SIG-M5 treated with dmso at 0.1 percent for 504 hours (cell line): ENCODE measurements at regions not wholly inside any gene's neighbourhood (a gene's known extent, or its start where the extent isn't known, plus 50 kb on each side); places are given as distances from the start of the nearest gene placed in this dataset.

ENCODE experiments used
- DNase-seq: peaks from one replicate; lab custom pipeline; 2025; ENCODE audit not compliant: unreplicated experiment; lab: John Stamatoyannopoulos, UW

DNA sequence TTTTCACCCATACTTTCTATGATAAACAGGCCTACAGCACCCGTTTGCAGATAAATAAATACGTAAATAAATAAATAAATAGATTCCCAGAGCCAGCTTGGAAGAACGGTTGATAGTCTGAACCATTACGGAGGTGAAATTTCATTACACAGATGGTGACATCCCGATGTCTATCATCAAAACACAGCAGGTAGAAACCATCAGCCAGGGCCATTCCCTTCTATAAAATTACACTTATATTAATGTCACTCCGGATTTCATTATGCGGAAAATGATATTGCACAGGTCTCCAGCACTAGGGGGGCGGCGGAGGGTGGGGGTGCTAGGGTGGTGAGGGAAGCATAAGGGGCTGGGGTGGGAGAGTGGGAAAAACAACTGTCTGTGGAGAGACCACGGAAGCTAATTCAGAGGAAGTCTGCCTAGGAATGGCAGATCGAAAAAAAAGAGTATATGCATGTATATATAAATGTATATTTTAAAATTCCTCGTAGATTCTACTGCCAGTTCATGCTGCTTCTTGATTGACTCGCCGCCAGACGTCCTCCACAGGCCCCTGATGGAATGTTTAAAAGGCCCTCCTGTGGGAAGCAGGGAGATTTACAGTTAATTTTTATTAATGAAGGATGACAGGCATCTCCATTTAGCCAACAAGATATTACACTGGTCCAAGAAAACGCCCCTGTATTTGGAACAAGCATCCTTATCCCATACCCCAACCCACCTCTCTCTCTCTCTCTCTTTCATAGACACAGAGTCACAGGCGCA lies 1906.0 kb upstream of the PIK3C3 start:
- DNase-seq = no peak

- no peak for DNase-seq
Observed at GRCh38 chr18:40048253-40048652, 1906.8 kb upstream of the PIK3C3 start.

DNA sequence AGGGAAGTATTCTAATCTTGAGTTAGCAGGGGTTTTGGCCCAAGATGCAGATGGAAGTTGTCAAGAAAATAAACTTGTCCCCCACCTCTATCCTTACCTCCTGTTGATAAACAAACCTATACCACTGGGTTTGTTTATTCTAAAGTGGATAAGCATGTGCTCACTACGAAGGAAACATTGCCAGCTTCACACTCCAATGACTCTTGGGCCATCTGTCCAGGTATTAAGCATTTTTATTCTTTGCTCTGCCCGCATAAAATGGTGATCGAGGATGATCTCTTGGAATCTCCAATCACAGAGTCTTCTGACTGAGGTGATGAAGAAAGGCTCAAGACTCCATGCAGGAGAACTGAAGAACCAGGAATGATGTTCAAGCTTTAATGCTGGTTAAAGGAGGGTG lies 1908.4 kb upstream of the PIK3C3 start:
- no peak for DNase-seq

DNA sequence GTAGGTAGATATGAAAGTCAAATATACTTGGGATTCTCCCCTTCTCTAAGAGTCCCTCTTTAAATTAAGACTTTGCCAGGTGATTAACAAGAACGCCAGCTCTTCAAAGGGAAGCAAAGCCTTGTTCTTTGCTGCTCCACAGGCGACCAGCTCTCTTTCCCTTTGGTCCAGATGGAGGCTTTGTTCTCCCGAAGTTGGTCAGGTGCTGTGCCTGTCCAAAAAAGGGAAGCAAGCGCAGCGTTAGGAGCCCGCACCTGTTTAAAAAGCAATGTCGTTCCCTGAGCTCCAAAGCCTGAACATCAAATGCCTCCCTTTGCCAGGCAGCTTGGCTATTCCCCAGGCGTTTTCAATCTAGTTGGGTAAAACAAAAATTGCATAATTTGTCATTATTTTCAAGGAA lies 1913.1 kb upstream of the PIK3C3 start:
- DNase-seq = no peak

GRCh38 chr18:40040574-40040973 lies 1914.5 kb upstream of the PIK3C3 start:
- DNase-seq = no peak

DNA sequence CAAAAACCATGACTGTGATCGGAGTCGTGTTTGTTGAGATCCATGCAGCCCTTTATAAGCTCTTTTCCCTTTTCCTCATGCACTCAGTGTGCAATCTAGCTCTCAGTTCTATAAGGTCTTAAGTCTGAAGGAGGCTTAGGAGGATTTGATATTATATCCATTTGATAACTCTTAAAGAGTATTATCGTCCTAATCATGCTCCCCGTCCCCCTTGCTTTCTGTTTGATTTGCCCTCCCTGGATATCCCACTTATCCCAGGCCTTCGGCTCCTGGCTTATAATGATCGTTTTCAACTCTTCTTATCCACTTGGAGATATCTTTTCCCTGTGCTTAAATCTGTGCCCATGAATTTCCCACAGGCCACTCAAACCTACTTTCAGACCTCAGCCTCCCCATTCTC lies 1917.7 kb upstream of the PIK3C3 start:
- DNase-seq = no peak

GRCh38 chr18:40036861-40037260 lies 1918.2 kb upstream of the PIK3C3 start:
- no peak for DNase-seq

DNA sequence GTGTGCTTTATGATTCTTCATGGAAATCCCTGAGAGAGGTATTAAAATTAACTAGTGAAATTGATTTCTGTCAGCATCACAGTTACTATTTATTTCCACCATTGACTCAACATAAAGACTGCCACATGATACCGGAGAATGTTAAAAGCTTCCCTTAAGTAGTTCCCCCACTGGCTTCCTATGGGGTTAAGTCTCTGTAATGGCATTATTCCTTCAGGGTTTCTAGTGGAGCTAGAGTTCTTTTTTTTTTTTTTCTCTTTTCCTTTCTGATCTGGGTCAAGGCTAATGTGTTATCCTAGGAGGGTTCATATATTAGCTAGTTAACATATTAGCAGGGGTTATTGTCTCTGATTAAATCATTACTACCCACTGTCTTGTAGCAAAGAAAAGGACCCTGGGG lies 1919.1 kb upstream of the PIK3C3 start:
- no peak for DNase-seq

DNA sequence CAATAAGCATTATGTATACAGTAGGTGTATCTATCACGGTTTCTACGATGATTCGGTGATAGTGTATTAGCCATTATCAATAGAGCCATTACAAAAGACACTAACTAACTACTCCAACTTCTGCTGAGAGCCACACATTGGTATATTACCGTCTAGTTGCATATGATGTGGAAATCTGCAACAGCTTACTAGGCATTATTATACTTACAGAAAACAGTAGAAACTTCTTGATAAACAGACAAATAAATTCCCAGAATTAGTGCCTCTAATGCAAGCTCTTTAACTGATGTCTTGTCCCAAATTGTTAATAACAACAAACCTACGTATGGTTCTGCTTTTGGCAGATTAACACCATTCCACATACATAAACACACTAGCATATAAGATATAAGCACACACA lies 1923.0 kb upstream of the PIK3C3 start:
- no peak for DNase-seq

GRCh38 chr18:40031435-40031834 lies 1923.6 kb upstream of the PIK3C3 start:
- no peak for DNase-seq

DNA sequence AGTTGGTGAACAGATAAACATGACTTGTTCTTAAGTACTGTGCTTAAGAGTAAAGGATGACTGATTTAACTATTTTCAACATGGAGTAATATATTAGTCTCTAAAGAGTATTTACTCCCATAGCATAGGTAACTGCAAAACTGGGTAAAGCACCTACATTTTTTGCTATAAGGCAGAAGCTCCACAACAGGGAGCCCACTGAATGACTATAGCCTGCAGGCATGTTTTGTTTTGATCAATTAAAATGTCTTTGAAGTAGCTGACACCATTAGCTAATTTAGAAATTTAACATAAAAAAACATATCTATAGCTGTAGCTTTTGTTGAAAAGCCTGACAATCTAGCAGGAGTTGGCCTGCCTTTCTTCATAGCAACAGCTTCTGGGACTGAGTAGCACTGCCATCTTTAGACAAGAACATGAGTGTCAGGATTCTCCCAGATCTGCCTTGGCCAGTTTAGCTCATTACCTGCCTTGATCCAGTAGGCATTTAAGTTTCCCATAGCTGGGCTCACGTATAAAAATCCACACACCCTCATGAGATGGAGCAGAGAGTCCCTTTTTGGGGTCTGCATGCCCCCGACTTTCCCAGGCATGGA lies 1935.1 kb upstream of the PIK3C3 start:
- no peak for DNase-seq

- DNase-seq = no peak
Observed at GRCh38 chr18:40018266-40018665, 1936.8 kb upstream of the PIK3C3 start.

- DNase-seq = no peak
Observed at GRCh38 chr18:40017021-40017420, 1938.0 kb upstream of the PIK3C3 start.

DNA sequence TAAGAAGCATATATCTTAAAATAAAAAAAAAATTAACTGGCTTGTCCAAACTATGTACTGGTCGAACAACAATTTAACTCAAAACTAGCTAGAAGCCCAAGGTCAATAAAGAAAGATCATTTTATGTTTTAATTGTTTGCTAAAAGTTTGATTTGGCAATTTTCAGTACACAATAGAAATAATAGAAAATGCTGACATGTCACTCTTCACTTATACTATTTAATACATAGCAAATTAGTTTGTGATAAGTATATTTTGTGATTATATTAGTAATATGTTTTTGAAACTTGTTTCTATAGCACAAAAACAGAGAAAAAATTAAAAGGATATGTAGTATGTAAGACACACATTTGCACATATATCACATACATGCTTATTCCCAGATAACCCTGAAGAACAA lies 1938.6 kb upstream of the PIK3C3 start:
- DNase-seq = no peak

DNA sequence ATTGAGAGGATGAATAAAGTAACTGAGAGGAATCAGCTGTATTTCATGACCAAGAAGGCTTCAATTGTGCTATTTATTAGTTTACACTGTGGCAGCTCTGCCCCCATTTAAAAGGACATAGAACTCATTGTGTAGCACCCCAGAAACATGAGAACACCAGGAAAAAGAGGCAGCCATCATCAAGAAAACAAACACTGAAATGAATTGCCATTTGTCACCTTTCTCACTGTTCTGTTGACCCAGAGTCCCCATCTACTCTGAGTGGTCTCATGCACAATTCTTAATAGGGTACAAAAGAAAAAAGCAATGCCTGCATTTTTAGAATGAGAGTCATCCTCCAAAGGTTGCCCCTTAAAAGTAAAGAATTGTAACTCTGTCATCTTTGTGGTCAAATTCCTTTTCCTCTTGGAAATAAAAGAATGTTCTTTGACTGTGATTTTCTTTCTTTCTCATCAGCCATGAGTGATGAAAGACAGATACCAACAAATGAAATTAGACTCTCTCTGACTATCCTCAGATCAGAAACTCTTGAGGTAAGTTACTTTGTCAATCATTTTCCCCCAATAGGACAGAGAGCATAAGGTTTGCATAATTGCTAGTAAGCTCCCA lies 1941.9 kb upstream of the PIK3C3 start:
- no peak for DNase-seq

GRCh38 chr18:40011201-40011600 lies 1943.8 kb upstream of the PIK3C3 start:
- no peak for DNase-seq

GRCh38 chr18:40006634-40007033 lies 1948.4 kb upstream of the PIK3C3 start:
- DNase-seq = no peak

GRCh38 chr18:40004246-40004645 lies 1950.8 kb upstream of the PIK3C3 start:
- no peak for DNase-seq

DNA sequence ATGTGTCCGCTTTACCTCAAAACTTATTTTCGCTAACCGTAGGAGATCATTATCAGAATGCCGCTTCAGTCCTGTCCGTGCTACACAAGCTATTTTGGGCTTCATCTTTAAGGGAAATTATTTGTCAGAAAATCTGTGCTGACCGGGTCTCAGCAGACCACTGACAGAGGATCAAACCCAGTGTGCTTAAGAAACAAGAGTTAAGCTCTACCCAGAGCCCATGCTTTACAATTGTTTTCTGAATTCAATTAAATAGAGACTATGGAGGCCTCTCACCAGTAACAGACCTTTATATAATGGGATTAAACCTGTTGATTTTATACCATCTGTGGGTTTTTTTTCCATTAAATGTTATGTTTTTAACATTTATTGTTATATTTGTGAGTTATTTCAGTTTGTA lies 1956.7 kb upstream of the PIK3C3 start:
- no peak for DNase-seq

GRCh38 chr18:39994498-39994897 lies 1960.5 kb upstream of the PIK3C3 start:
- DNase-seq = no peak

- no peak for DNase-seq
Observed at GRCh38 chr18:39991696-39992265, 1963.3 kb upstream of the PIK3C3 start.

GRCh38 chr18:39990540-39990939 lies 1964.5 kb upstream of the PIK3C3 start:
- no peak for DNase-seq
